WTC11 (cell line): ENCODE measurements at regions not wholly inside any gene's neighbourhood (a gene's known extent, or its start where the extent isn't known, plus 50 kb on each side); places are given as distances from the start of the nearest gene placed in this dataset.

Experiments
- ATAC-seq: fragments of 200-7000 bp; cut with Tn5 transposase; 2 replicates; pipeline ENCODE4 v1.10.0; 2021; ENCODE audit warnings: mild to moderate bottlenecking, moderate library complexity
- CTCF ChIA-PET: fragments of 300-600 bp; sonication (Branson Sonifier 250); formaldehyde crosslinking; loops from one replicate; lab custom pipeline; 2021; ENCODE audit warnings: antibody characterized with exemption; lab: Charles Lee
- POLR2A ChIA-PET: fragments of 350-600 bp; sonication (Branson Sonifier 250); formaldehyde crosslinking; loops from one replicate; lab custom pipeline; 2021; ENCODE audit warnings: antibody characterized with exemption; lab: Charles Lee
- DNase-seq: peaks from one replicate; pipeline ENCODE4 v3.0.0; 2021; ENCODE audit warnings: low spot score
- H3K27ac Mint-ChIP-seq: 2 replicates; pipeline ENCODE4 v1.8.0; 2021; ENCODE audit warnings: mixed read lengths
- H3K27me3 Mint-ChIP-seq: 2 replicates; pipeline ENCODE4 v1.8.0; 2021; ENCODE audit warnings: low read depth, mild to moderate bottlenecking, moderate library complexity, mixed read lengths
- H3K36me3 Mint-ChIP-seq: 2 replicates; pipeline ENCODE4 v1.8.0; 2021; ENCODE audit warnings: mixed read lengths
- H3K4me1 Mint-ChIP-seq: 2 replicates; pipeline ENCODE4 v1.8.0; 2022; ENCODE audit warnings: mixed read lengths
- H3K4me3 Mint-ChIP-seq: 2 replicates; pipeline ENCODE4 v1.8.0; 2021; ENCODE audit warnings: mild to moderate bottlenecking, moderate library complexity, mixed read lengths
- H3K9me3 Mint-ChIP-seq: 2 replicates; pipeline ENCODE4 v1.8.0; 2021; ENCODE audit warnings: mixed read lengths
- FOXP1 ChIP-seq: sonication (generic); formaldehyde crosslinking; IDR thresholded peaks from 2 replicates; pipeline ENCODE4 v1.8.0; 2022; ENCODE audit warnings: missing genetic modification reagents, mild to moderate bottlenecking, moderate library complexity, borderline replicate concordance
- HMGA2 ChIP-seq: fragments of 250-450 bp; sonication (Bioruptor Pico); IDR thresholded peaks from 2 replicates; pipeline ENCODE4 v1.4.0; 2021; ENCODE audit warnings: mild to moderate bottlenecking, moderate library complexity
- KAT7 ChIP-seq: sonication (generic); formaldehyde crosslinking; IDR thresholded peaks from 2 replicates; pipeline ENCODE4 v1.8.1; 2023; ENCODE audit warnings: missing genetic modification reagents, mild to moderate bottlenecking, borderline replicate concordance
- SMAD4 ChIP-seq: sonication (generic); formaldehyde crosslinking; IDR thresholded peaks from 2 replicates; pipeline ENCODE4 v1.8.0; 2022; ENCODE audit warnings: mild to moderate bottlenecking, missing genetic modification reagents
- ZNF138 ChIP-seq: sonication (generic); formaldehyde crosslinking; conservative IDR thresholded peaks from 2 replicates; pipeline ENCODE4 v1.8.1; 2022; ENCODE audit warnings: mild to moderate bottlenecking, moderate library complexity, missing genetic modification reagents
- TF ChIP-seq, protein P1 (sequence below): sonication (generic); formaldehyde crosslinking; IDR thresholded peaks from 2 replicates; pipeline ENCODE4 v1.8.1; 2022; ENCODE audit warnings: low read depth, mild to moderate bottlenecking, moderate library complexity, missing genetic modification reagents, borderline replicate concordance
- TF ChIP-seq, protein P2 (sequence below): sonication (generic); formaldehyde crosslinking; IDR thresholded peaks from 2 replicates; pipeline ENCODE4 v1.8.1; 2023; ENCODE audit warnings: mild to moderate bottlenecking, moderate library complexity, missing genetic modification reagents
- TF ChIP-seq, protein P3 (sequence below): fragments of 250-450 bp; sonication (Bioruptor Pico); IDR thresholded peaks from 2 replicates; pipeline ENCODE4 v1.9.0; 2021; ENCODE audit warnings: mild to moderate bottlenecking, borderline replicate concordance
- TF ChIP-seq, protein P4 (sequence below): sonication (generic); formaldehyde crosslinking; IDR thresholded peaks from 2 replicates; pipeline ENCODE4 v1.8.0; 2022; ENCODE audit warnings: mild to moderate bottlenecking, missing genetic modification reagents
- TF ChIP-seq, protein P5 (sequence below): sonication (generic); formaldehyde crosslinking; IDR thresholded peaks from 2 replicates; pipeline ENCODE4 v1.8.0; 2022; ENCODE audit warnings: mild to moderate bottlenecking, missing genetic modification reagents
- TF ChIP-seq, protein P6 (sequence below): sonication (generic); formaldehyde crosslinking; IDR thresholded peaks from 2 replicates; pipeline ENCODE4 v1.8.1; 2023; ENCODE audit warnings: mild to moderate bottlenecking, missing genetic modification reagents, borderline replicate concordance

DNA sequence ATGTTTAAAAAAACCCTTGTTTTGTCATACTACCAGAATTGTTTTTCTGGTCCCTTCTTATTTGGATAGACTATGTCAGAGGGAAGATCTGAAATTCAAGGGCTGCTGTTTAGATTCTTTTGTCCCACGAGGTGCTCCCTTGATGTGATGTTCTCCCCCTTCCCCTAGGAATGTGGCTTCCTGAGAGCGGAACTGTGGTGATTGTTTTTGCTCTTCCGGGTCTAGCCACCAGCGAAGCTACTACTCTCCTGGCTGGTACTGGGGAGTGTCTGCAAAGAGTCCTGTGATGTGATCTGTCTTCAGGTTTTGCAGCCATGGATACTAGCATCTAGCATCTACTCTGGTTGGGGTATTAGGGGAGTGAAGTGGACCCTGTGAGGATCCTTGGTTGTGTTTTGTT is 271.1 kb downstream of the DCAF12L2 start (continued):
- TF ChIP-seq, protein P1, sequence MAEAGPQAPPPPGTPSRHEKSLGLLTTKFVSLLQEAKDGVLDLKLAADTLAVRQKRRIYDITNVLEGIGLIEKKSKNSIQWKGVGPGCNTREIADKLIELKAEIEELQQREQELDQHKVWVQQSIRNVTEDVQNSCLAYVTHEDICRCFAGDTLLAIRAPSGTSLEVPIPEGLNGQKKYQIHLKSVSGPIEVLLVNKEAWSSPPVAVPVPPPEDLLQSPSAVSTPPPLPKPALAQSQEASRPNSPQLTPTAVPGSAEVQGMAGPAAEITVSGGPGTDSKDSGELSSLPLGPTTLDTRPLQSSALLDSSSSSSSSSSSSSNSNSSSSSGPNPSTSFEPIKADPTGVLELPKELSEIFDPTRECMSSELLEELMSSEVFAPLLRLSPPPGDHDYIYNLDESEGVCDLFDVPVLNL (CRISPR knock-in tag) = no peak

DNA sequence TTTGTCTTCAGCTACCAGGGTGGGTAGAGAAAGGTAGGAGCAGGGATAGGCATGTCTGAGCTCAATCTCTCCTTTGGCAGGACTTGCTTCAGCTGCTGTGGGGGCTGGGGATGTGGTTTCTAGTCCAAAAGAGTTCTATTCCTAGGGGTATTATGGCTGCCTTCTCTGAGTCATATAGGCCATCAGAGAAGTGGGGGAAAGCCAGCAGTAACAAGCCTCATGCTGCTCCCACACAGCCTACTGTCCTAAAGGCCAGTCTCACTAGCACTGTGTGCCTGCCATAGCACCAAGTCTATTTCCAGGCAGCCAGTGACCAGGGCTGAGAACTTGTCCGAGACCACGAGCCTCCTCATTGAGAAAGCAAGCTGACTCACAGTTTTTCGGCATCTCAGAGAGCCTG is 270.6 kb downstream of the DCAF12L2 start:
- ChIA-PET CTCF (no interaction called here), POLR2A (no interaction called here)
- no peak for DNase-seq
- Mint-ChIP-seq H3K36me3 (0 out of 2 replicates have a peak, but pooled peaks cover 2% of the 10 kb centered on the region), H3K9me3 (peaks cover 14% of the 10 kb centered on the region), H3K4me1 (peaks cover 8% of the 10 kb centered on the region; the same call in 1 of the 2 replicates), H3K27ac (no peak overlapping the region), H3K4me3 (no peak overlapping the region), H3K27me3 (no peaks in the 10 kb centered on the region)
- ATAC-seq = no peak
- TF ChIP-seq KAT7 (CRISPR knock-in tag) = no peak
- TF ChIP-seq, protein P2, sequence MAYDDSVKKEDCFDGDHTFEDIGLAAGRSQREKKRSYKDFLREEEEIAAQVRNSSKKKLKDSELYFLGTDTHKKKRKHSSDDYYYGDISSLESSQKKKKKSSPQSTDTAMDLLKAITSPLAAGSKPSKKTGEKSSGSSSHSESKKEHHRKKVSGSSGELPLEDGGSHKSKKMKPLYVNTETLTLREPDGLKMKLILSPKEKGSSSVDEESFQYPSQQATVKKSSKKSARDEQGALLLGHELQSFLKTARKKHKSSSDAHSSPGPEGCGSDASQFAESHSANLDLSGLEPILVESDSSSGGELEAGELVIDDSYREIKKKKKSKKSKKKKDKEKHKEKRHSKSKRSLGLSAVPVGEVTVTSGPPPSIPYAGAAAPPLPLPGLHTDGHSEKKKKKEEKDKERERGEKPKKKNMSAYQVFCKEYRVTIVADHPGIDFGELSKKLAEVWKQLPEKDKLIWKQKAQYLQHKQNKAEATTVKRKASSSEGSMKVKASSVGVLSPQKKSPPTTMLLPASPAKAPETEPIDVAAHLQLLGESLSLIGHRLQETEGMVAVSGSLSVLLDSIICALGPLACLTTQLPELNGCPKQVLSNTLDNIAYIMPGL = no peak
- no peak for TF ChIP-seq HMGA2 (CRISPR knock-in tag)
- no peak for TF ChIP-seq SMAD4 (CRISPR knock-in tag)
- TF ChIP-seq ZNF138 (CRISPR knock-in tag) = no peak
- TF ChIP-seq, protein P3, sequence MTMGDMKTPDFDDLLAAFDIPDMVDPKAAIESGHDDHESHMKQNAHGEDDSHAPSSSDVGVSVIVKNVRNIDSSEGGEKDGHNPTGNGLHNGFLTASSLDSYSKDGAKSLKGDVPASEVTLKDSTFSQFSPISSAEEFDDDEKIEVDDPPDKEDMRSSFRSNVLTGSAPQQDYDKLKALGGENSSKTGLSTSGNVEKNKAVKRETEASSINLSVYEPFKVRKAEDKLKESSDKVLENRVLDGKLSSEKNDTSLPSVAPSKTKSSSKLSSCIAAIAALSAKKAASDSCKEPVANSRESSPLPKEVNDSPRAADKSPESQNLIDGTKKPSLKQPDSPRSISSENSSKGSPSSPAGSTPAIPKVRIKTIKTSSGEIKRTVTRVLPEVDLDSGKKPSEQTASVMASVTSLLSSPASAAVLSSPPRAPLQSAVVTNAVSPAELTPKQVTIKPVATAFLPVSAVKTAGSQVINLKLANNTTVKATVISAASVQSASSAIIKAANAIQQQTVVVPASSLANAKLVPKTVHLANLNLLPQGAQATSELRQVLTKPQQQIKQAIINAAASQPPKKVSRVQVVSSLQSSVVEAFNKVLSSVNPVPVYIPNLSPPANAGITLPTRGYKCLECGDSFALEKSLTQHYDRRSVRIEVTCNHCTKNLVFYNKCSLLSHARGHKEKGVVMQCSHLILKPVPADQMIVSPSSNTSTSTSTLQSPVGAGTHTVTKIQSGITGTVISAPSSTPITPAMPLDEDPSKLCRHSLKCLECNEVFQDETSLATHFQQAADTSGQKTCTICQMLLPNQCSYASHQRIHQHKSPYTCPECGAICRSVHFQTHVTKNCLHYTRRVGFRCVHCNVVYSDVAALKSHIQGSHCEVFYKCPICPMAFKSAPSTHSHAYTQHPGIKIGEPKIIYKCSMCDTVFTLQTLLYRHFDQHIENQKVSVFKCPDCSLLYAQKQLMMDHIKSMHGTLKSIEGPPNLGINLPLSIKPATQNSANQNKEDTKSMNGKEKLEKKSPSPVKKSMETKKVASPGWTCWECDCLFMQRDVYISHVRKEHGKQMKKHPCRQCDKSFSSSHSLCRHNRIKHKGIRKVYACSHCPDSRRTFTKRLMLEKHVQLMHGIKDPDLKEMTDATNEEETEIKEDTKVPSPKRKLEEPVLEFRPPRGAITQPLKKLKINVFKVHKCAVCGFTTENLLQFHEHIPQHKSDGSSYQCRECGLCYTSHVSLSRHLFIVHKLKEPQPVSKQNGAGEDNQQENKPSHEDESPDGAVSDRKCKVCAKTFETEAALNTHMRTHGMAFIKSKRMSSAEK = no peak

DNA sequence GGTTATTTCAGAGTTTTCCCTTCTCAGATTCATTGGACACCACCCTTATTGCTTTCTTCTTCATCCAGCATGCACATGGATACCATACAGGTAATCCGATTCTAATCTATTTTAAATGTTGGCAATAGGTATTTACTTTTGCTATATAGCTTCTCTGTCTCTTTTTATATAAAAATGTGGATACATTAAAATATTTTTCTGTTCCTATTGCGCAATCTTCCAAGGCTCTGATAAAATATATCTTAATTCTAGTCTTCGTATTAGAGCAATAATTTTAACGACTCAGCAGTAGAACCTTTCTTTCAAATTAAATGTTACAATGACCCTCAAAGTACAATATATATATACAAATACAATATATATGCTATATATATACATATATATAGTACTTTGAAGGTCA is 239.8 kb downstream of the DCAF12L2 start:
- H3K27ac Mint-ChIP-seq = no peak overlapping the region
- ATAC-seq = no peak
- no peaks in the 10 kb centered on the region for H3K27me3 Mint-ChIP-seq
- no peak for DNase-seq
- ChIA-PET POLR2A (no interaction called here), CTCF (no interaction called here)
- TF ChIP-seq, protein P4, sequence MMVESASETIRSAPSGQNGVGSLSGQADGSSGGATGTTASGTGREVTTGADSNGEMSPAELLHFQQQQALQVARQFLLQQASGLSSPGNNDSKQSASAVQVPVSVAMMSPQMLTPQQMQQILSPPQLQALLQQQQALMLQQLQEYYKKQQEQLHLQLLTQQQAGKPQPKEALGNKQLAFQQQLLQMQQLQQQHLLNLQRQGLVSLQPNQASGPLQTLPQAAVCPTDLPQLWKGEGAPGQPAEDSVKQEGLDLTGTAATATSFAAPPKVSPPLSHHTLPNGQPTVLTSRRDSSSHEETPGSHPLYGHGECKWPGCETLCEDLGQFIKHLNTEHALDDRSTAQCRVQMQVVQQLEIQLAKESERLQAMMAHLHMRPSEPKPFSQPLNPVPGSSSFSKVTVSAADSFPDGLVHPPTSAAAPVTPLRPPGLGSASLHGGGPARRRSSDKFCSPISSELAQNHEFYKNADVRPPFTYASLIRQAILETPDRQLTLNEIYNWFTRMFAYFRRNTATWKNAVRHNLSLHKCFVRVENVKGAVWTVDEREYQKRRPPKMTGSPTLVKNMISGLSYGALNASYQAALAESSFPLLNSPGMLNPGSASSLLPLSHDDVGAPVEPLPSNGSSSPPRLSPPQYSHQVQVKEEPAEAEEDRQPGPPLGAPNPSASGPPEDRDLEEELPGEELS (CRISPR knock-in tag) = no peak
- TF ChIP-seq, protein P5, sequence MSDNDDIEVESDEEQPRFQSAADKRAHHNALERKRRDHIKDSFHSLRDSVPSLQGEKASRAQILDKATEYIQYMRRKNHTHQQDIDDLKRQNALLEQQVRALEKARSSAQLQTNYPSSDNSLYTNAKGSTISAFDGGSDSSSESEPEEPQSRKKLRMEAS = no peak
- no peak for TF ChIP-seq FOXP1
- peaks cover 16% of the 10 kb centered on the region for H3K9me3 Mint-ChIP-seq
- no peaks in the 10 kb centered on the region for H3K4me1 Mint-ChIP-seq
- H3K36me3 Mint-ChIP-seq = no peaks in the 10 kb centered on the region
- H3K4me3 Mint-ChIP-seq = no peak overlapping the region

DNA sequence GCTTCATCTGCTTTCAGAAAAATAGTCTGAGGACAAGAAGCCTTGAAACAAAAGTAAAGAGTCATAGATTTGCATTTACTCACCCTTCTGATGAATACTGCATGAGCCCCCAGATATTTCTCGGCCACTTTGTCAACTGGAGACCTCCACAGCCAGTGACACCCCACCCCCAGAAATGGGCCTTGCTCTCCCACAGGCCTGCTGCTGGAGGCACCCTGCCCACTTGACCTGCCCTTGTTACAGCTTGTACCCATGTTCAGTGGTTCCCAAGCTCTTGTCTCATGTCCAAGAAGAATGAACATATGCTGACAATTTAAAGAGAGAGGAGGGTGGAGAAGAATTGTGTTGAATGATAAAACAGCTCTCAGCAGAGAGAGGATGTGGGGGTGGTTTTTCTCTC is 225.1 kb downstream of the DCAF12L2 start:
- no peak overlapping the region for H3K4me3 Mint-ChIP-seq
- peaks cover 9% of the 10 kb centered on the region; the same call in 1 of the 2 replicates for H3K36me3 Mint-ChIP-seq
- POLR2A ChIA-PET = no interaction called here
- no peak for ATAC-seq
- H3K9me3 Mint-ChIP-seq = peaks cover 7% of the 10 kb centered on the region; the same call in 1 of the 2 replicates
- no peaks in the 10 kb centered on the region for H3K27me3 Mint-ChIP-seq
- H3K27ac Mint-ChIP-seq = no peak overlapping the region
- DNase-seq = no peak
- no peaks in the 10 kb centered on the region for H3K4me1 Mint-ChIP-seq
- CTCF ChIA-PET = no interaction called here
- TF ChIP-seq, protein P3 = no peak
- TF ChIP-seq, protein P6, sequence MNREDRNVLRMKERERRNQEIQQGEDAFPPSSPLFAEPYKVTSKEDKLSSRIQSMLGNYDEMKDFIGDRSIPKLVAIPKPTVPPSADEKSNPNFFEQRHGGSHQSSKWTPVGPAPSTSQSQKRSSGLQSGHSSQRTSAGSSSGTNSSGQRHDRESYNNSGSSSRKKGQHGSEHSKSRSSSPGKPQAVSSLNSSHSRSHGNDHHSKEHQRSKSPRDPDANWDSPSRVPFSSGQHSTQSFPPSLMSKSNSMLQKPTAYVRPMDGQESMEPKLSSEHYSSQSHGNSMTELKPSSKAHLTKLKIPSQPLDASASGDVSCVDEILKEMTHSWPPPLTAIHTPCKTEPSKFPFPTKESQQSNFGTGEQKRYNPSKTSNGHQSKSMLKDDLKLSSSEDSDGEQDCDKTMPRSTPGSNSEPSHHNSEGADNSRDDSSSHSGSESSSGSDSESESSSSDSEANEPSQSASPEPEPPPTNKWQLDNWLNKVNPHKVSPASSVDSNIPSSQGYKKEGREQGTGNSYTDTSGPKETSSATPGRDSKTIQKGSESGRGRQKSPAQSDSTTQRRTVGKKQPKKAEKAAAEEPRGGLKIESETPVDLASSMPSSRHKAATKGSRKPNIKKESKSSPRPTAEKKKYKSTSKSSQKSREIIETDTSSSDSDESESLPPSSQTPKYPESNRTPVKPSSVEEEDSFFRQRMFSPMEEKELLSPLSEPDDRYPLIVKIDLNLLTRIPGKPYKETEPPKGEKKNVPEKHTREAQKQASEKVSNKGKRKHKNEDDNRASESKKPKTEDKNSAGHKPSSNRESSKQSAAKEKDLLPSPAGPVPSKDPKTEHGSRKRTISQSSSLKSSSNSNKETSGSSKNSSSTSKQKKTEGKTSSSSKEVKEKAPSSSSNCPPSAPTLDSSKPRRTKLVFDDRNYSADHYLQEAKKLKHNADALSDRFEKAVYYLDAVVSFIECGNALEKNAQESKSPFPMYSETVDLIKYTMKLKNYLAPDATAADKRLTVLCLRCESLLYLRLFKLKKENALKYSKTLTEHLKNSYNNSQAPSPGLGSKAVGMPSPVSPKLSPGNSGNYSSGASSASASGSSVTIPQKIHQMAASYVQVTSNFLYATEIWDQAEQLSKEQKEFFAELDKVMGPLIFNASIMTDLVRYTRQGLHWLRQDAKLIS = no peak
